ENCODE measurements at regions not wholly inside any gene's neighbourhood (a gene's known extent, or its start where the extent isn't known, plus 50 kb on each side); places are given as distances from the start of the nearest gene placed in this dataset.
"Not testable (repeated sequence)": the region's sequence is repeated elsewhere in the genome, so short reads cannot be mapped to it uniquely, and the experiment has no call there.

- FAIRE-seq; H2BK15ac ChIP-seq (ENCODE audit: low read length); H3K79me2 ChIP-seq (ENCODE audit: control insufficient read depth in 1 of 2, insufficient read depth in 2 of 2, low read length in 2 of 2); H4K5ac ChIP-seq (ENCODE audit: insufficient read length, low read depth, low read length); H3K9ac ChIP-seq (replicated peaks in 1 of 4; ENCODE audit: extremely low read depth in 1 of 4, low read depth in 3 of 4, low read length in 3 of 4); H3K79me1 ChIP-seq (ENCODE audit: low read depth, low read length); H3K23ac ChIP-seq (ENCODE audit: insufficient read length); H3K56ac ChIP-seq (replicated peaks; ENCODE audit: insufficient read length, low read depth, low read length); H3K27me3 ChIP-seq (replicated peaks in 1 of 4; ENCODE audit: control insufficient read depth in 3 of 4, extremely low read depth in 1 of 4, insufficient read depth in 3 of 4, low read length in 3 of 4); H2BK120ac ChIP-seq (replicated peaks; ENCODE audit: low read depth, low read length); H2BK20ac ChIP-seq (ENCODE audit: low read length); H4K8ac ChIP-seq (ENCODE audit: extremely low read depth, insufficient read depth, low read length); H3K36me3 ChIP-seq (ENCODE audit: control insufficient read depth in 2 of 4, insufficient read depth in 4 of 4, low read length in 3 of 4); H3K18ac ChIP-seq (ENCODE audit: extremely low read depth, low read length); H3K27ac ChIP-seq (ENCODE audit: low read depth, low read length); H3K23me2 ChIP-seq (ENCODE audit: low read depth, low read length); POLR2A ChIA-PET (ENCODE audit: partially characterized antibody); H3K4ac ChIP-seq (replicated peaks; ENCODE audit: insufficient read length, low read depth, low read length); H4K91ac ChIP-seq (replicated peaks; ENCODE audit: insufficient read length, low read length); CTCF ChIA-PET (ENCODE audit: partially characterized antibody); H2AFZ ChIP-seq (ENCODE audit: low read length); H2AK5ac ChIP-seq (ENCODE audit: low read depth, low read length); H4K20me1 ChIP-seq (replicated peaks in 1 of 2; ENCODE audit: control insufficient read depth in 1 of 2, insufficient read depth in 2 of 2, low read length in 2 of 2); H2BK12ac ChIP-seq (ENCODE audit: low read depth, low read length); H2BK5ac ChIP-seq (ENCODE audit: low read depth, low read length); H3K9me3 ChIP-seq (ENCODE audit: insufficient read depth in 2 of 2, low read depth in 1 of 2, low read length in 1 of 2); H3K4me1 ChIP-seq (replicated peaks in 1 of 4; ENCODE audit: control insufficient read depth in 3 of 4, insufficient read depth in 4 of 4, low read length in 3 of 4); H3K14ac ChIP-seq (ENCODE audit: insufficient read length): not testable (repeated sequence)
- peak; percentile 66; the same call in 1 of the 2 replicates for TF ChIP-seq MAFK (IDR thresholded peaks at IDR 0.05; ENCODE audit: low read depth, low read length)
- peak; percentile 51; the same call in 1 of the 2 replicates for TF ChIP-seq TEAD4 (IDR thresholded peaks at IDR 0.05; ENCODE audit: low read depth, low read length)
- peak; percentile 21; the same call in 1 of the 2 replicates for TF ChIP-seq NRF1 (IDR thresholded peaks at IDR 0.05; ENCODE audit: low read depth, low read length)
- peak; percentile 41; the same call in 1 of the 2 replicates for TF ChIP-seq CEBPB (IDR thresholded peaks at IDR 0.05; ENCODE audit: low read depth, low read length)
- peak; percentile 97 for TF ChIP-seq TBP (IDR thresholded peaks at IDR 0.05; ENCODE audit: low read depth, low read length)
- peak; percentile 38 to 86 for DNase-seq (ENCODE audit: low read depth in 1 of 2, low spot score in 2 of 2)
- WGBS, 2 experiments (ENCODE audit: extremely low coverage in 1 of 2, insufficient coverage in 1 of 2, insufficient read length in 1 of 2, insufficient replicate concordance in 2 of 2, low coverage in 1 of 2, low lambda C conversion rate in 2 of 2, missing lambda C conversion rate in 1 of 2) = 7% methylated on average over 11 of the region's 22 CpGs; no CpG with 5 or more reads in 1 of the 2 experiments
- H3K4me3 ChIP-seq (ENCODE audit: extremely low read depth in 1 of 4, insufficient read depth in 2 of 4, low read depth in 3 of 4, low read length in 4 of 4) = peak overlapping the region in 2 of 4 experiments; percentile 14 to 45; a peak in 4 of 8 replicates
- H3K4me2 ChIP-seq (ENCODE audit: insufficient read depth in 1 of 2, low read depth in 2 of 2, low read length in 2 of 2) = peak overlapping the region in 1 of 2 experiments; percentile 46; a peak in 2 of 4 replicates
These were observed 74.2 kb upstream of the FCGR1A start for GRCh38 chr1:149708192-149708853.
